ENCODE measurements at regions not wholly inside any gene's neighbourhood (a gene's known extent, or its start where the extent isn't known, plus 50 kb on each side); places are given as distances from the start of the nearest gene placed in this dataset.

GRCh38 chr6:14040042-14040441 lies 77.5 kb upstream of the CD83 start:
- no peak for TF ChIP-seq CTCF (IDR thresholded peaks at IDR 0.05; ENCODE audit: low read length, missing control alignments)
- no peak overlapping the region for H3K4me3 ChIP-seq (replicated peaks; ENCODE audit: low read depth, low read length)
- DNase-seq (ENCODE audit: low read depth): no peak

- TF ChIP-seq CTCF (IDR thresholded peaks at IDR 0.05; ENCODE audit: low read length, missing control alignments): peak; percentile 83
- H3K4me3 ChIP-seq (replicated peaks; ENCODE audit: low read depth, low read length): no peak overlapping the region
- peak; percentile 55 for DNase-seq (ENCODE audit: low read depth)
Observed at GRCh38 chr6:14046476-14047068, 71.0 kb upstream of the CD83 start.

- H3K4me3 ChIP-seq (replicated peaks; ENCODE audit: low read depth, low read length): no peak overlapping the region
- no peak for DNase-seq (ENCODE audit: low read depth)
- no peak for TF ChIP-seq CTCF (IDR thresholded peaks at IDR 0.05; ENCODE audit: low read length, missing control alignments)
Observed at GRCh38 chr6:14047151-14047740, 70.3 kb upstream of the CD83 start.

GRCh38 chr6:14048837-14049236 lies 68.7 kb upstream of the CD83 start:
- TF ChIP-seq CTCF (IDR thresholded peaks at IDR 0.05; ENCODE audit: low read length, missing control alignments): no peak
- no peak for DNase-seq (ENCODE audit: low read depth)
- H3K4me3 ChIP-seq (replicated peaks; ENCODE audit: low read depth, low read length): no peak overlapping the region

GRCh38 chr6:14051355-14051754 lies 66.2 kb upstream of the CD83 start:
- H3K4me3 ChIP-seq (replicated peaks; ENCODE audit: low read depth, low read length): no peak overlapping the region
- DNase-seq (ENCODE audit: low read depth): no peak
- TF ChIP-seq CTCF (IDR thresholded peaks at IDR 0.05; ENCODE audit: low read length, missing control alignments): no peak

GRCh38 chr6:14053811-14054210 lies 63.8 kb upstream of the CD83 start:
- DNase-seq (ENCODE audit: low read depth): no peak
- no peak overlapping the region for H3K4me3 ChIP-seq (replicated peaks; ENCODE audit: low read depth, low read length)
- no peak for TF ChIP-seq CTCF (IDR thresholded peaks at IDR 0.05; ENCODE audit: low read length, missing control alignments)

GRCh38 chr6:14055541-14055940 lies 62.0 kb upstream of the CD83 start:
- TF ChIP-seq CTCF (IDR thresholded peaks at IDR 0.05; ENCODE audit: low read length, missing control alignments): no peak
- no peak overlapping the region for H3K4me3 ChIP-seq (replicated peaks; ENCODE audit: low read depth, low read length)

More at GRCh38 chr6:14055541-14055940, 62.0 kb upstream of the CD83 start:
- no peak for DNase-seq (ENCODE audit: low read depth)

Data from fibroblast of pulmonary artery (primary cell).